ENCODE measurements at regions not wholly inside any gene's neighbourhood (a gene's known extent, or its start where the extent isn't known, plus 50 kb on each side); places are given as distances from the start of the nearest gene placed in this dataset.

DNA sequence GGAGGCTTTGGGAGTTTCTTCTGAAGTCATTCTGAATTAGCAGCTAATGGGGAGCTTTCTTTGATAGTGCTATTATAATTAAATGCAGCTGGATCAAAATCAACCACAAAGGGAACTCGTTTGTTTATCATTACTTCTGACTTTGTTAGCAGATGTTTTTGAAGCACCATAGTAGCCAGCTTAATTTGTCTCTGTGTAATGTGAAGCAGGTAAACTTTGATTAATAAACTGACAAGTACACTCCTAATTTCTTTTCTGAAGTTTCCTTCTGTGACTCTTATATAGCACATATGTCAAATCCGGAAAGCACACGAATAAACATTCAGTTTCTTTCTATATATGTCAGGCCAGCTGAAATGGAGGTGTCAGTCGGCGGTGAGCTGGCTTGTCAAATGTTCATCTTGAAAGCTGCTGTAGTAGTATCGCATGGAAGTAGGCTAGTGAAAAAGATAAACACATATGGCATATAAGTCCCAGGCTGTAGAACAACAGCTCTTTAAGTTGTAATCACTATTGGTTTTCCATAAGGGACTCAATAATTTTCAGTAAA lies 451.9 kb upstream of the ZEB2 start:
- TF ChIP-seq, protein P1, sequence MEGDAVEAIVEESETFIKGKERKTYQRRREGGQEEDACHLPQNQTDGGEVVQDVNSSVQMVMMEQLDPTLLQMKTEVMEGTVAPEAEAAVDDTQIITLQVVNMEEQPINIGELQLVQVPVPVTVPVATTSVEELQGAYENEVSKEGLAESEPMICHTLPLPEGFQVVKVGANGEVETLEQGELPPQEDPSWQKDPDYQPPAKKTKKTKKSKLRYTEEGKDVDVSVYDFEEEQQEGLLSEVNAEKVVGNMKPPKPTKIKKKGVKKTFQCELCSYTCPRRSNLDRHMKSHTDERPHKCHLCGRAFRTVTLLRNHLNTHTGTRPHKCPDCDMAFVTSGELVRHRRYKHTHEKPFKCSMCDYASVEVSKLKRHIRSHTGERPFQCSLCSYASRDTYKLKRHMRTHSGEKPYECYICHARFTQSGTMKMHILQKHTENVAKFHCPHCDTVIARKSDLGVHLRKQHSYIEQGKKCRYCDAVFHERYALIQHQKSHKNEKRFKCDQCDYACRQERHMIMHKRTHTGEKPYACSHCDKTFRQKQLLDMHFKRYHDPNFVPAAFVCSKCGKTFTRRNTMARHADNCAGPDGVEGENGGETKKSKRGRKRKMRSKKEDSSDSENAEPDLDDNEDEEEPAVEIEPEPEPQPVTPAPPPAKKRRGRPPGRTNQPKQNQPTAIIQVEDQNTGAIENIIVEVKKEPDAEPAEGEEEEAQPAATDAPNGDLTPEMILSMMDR (IDR thresholded peaks at IDR 0.05), result no peak
- no peak for TF ChIP-seq EP300 (IDR thresholded peaks at IDR 0.05)
- TF ChIP-seq POLR2A (IDR thresholded peaks at IDR 0.05), result no peak
- TF ChIP-seq POLR2AphosphoS5 (IDR thresholded peaks at IDR 0.05), result no peak

Data from sigmoid colon (tissue), 4 donors.